ENCODE measurements at regions not wholly inside any gene's neighbourhood (a gene's known extent, or its start where the extent isn't known, plus 50 kb on each side); places are given as distances from the start of the nearest gene placed in this dataset.

DNA sequence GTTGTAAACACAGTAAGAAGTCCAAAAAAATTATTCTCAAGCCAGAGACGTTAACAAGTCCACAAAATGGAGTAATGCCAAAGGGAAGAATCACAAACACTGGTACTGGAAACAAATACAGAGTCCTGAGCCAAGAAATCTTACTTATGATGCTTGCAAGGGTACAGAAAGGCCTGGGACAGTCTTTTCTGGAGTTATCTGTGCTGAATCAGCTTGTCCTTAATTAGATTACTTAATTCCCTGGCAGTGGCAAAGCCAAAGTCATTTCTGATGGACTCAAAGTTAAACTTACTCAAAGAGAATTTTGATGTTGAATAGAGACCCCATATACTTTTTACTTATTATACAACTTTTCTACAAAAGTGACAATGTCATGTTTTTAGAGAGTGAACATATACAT is 610.5 kb upstream of the ITGA1 start:
- TF ChIP-seq EZH2phosphoT487 (IDR thresholded peaks at IDR 0.05; ENCODE audit: borderline replicate concordance), result no peak
- TF ChIP-seq, protein P1, sequence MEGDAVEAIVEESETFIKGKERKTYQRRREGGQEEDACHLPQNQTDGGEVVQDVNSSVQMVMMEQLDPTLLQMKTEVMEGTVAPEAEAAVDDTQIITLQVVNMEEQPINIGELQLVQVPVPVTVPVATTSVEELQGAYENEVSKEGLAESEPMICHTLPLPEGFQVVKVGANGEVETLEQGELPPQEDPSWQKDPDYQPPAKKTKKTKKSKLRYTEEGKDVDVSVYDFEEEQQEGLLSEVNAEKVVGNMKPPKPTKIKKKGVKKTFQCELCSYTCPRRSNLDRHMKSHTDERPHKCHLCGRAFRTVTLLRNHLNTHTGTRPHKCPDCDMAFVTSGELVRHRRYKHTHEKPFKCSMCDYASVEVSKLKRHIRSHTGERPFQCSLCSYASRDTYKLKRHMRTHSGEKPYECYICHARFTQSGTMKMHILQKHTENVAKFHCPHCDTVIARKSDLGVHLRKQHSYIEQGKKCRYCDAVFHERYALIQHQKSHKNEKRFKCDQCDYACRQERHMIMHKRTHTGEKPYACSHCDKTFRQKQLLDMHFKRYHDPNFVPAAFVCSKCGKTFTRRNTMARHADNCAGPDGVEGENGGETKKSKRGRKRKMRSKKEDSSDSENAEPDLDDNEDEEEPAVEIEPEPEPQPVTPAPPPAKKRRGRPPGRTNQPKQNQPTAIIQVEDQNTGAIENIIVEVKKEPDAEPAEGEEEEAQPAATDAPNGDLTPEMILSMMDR (conservative IDR thresholded peaks at IDR 0.05; ENCODE audit: low read length), result no peak

DNA sequence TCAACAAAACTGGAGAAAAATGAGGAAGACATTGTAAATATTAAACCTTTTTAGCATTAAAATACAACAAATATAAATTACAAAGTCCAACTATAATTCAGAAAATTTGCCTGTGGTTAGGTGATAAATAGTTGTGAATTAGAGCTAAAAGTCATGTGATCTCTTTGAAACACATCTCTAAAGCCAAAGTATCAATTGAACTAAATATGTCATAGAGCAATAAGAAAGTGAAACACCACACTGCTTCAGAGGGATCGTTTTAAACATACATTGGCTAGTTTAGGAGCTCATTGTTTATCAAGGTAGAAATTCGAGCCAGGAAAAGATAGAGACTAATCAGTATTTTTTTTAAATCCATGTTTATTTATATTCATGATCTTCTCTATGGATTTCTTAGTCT is 606.3 kb upstream of the ITGA1 start:
- Histone ChIP-seq H3K4me3 (ENCODE audit: low read length, poor library complexity, severe bottlenecking) (no peak overlapping the region), H3K9ac (ENCODE audit: low read depth, low read length, poor library complexity, severe bottlenecking) (no peak overlapping the region), H3F3A (ENCODE audit: low read depth) (no peaks in the 10 kb centered on the region), H2AFZ (ENCODE audit: low read length) (no peak overlapping the region), H3K9me3 (ENCODE audit: insufficient read depth, low read depth, low read length) (no peaks in the 10 kb centered on the region; the same call in 1 of the 2 replicates), H4K20me1 (ENCODE audit: insufficient read depth, low read length, poor library complexity, severe bottlenecking) (no peaks in the 10 kb centered on the region), H3K4me1 (ENCODE audit: insufficient read depth, low read length, poor library complexity, severe bottlenecking) (no peaks in the 10 kb centered on the region), H3K27me3 (ENCODE audit: insufficient read depth, low read length, poor library complexity, severe bottlenecking) (no peaks in the 10 kb centered on the region), H3K36me3 (ENCODE audit: insufficient read depth, low read length) (no peaks in the 10 kb centered on the region), H3K79me2 (ENCODE audit: insufficient read depth, low read length) (no peaks in the 10 kb centered on the region), H3K9me2 (replicated peaks; ENCODE audit: low read depth, low read length) (no peaks in the 10 kb centered on the region), H3K4me2 (ENCODE audit: low read depth, low read length, poor library complexity, severe bottlenecking) (no peak overlapping the region)
- TF ChIP-seq, protein P1 (conservative IDR thresholded peaks at IDR 0.05; ENCODE audit: low read length), result no peak
- TF ChIP-seq EZH2phosphoT487 (IDR thresholded peaks at IDR 0.05; ENCODE audit: borderline replicate concordance), result no peak

More for the DNA sequence above, 610.5 kb upstream of the ITGA1 start:
- Histone ChIP-seq H3K4me3 (ENCODE audit: low read length, poor library complexity, severe bottlenecking) (no peak overlapping the region), H3K4me2 (ENCODE audit: low read depth, low read length, poor library complexity, severe bottlenecking) (no peak overlapping the region), H3K9ac (ENCODE audit: low read depth, low read length, poor library complexity, severe bottlenecking) (no peak overlapping the region), H3K4me1 (ENCODE audit: insufficient read depth, low read length, poor library complexity, severe bottlenecking) (no peaks in the 10 kb centered on the region), H3K9me3 (ENCODE audit: insufficient read depth, low read depth, low read length) (no peaks in the 10 kb centered on the region), H3K36me3 (ENCODE audit: insufficient read depth, low read length) (no peaks in the 10 kb centered on the region), H4K20me1 (ENCODE audit: insufficient read depth, low read length, poor library complexity, severe bottlenecking) (no peaks in the 10 kb centered on the region), H3K9me2 (replicated peaks; ENCODE audit: low read depth, low read length) (no peaks in the 10 kb centered on the region), H3F3A (ENCODE audit: low read depth) (no peaks in the 10 kb centered on the region), H3K27me3 (ENCODE audit: insufficient read depth, low read length, poor library complexity, severe bottlenecking) (no peaks in the 10 kb centered on the region), H2AFZ (ENCODE audit: low read length) (no peak overlapping the region), H3K79me2 (ENCODE audit: insufficient read depth, low read length) (no peaks in the 10 kb centered on the region)

DNA sequence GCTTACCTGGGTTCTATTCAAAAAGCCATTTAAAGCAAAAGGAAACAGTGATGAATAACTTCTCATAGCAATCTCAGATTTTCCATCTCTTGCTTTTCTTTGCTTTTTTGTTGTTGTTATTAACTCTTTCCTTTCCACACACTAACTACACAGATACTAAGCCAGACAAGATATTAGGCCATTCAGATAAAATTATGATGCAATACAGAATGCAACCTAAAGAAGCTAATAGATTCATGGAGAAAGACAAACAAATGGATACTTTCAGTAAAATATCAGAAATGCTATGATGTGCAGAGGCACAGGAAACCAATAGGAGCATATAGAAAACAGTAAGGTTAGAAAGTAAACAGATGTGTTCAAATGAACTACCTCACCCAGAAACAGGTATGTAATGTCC is 597.0 kb upstream of the ITGA1 start:
- Histone ChIP-seq H3K36me3 (ENCODE audit: insufficient read depth, low read length) (no peaks in the 10 kb centered on the region), H3K9me3 (ENCODE audit: insufficient read depth, low read depth, low read length) (no peaks in the 10 kb centered on the region)

More for the DNA sequence above, 597.0 kb upstream of the ITGA1 start:
- no peaks in the 10 kb centered on the region; the same call in 1 of the 2 replicates for H3K9me2 ChIP-seq (replicated peaks; ENCODE audit: low read depth, low read length)
- H3K4me2 ChIP-seq (ENCODE audit: low read depth, low read length, poor library complexity, severe bottlenecking), result no peak overlapping the region
- no peaks in the 10 kb centered on the region for H3K79me2 ChIP-seq (ENCODE audit: insufficient read depth, low read length)
- no peak overlapping the region for H2AFZ ChIP-seq (ENCODE audit: low read length)
- H3K4me3 ChIP-seq (ENCODE audit: low read length, poor library complexity, severe bottlenecking), result no peak overlapping the region
- H4K20me1 ChIP-seq (ENCODE audit: insufficient read depth, low read length, poor library complexity, severe bottlenecking), result no peaks in the 10 kb centered on the region
- no peak overlapping the region for H3K9ac ChIP-seq (ENCODE audit: low read depth, low read length, poor library complexity, severe bottlenecking)
- no peaks in the 10 kb centered on the region for H3F3A ChIP-seq (ENCODE audit: low read depth)
- TF ChIP-seq, protein P1 (conservative IDR thresholded peaks at IDR 0.05; ENCODE audit: low read length), result no peak
- no peak for TF ChIP-seq EZH2phosphoT487 (IDR thresholded peaks at IDR 0.05; ENCODE audit: borderline replicate concordance)
- no peaks in the 10 kb centered on the region for H3K4me1 ChIP-seq (ENCODE audit: insufficient read depth, low read length, poor library complexity, severe bottlenecking)
- no peaks in the 10 kb centered on the region for H3K27me3 ChIP-seq (ENCODE audit: insufficient read depth, low read length, poor library complexity, severe bottlenecking)
